ENCODE measurements at regions not wholly inside any gene's neighbourhood (a gene's known extent, or its start where the extent isn't known, plus 50 kb on each side); places are given as distances from the start of the nearest gene placed in this dataset.

GRCh38 chr21:16597753-16598152 is 868.0 kb downstream of the USP25 start:
- DNase-seq, result no peak

GRCh38 chr21:16605597-16605996 is 875.8 kb downstream of the USP25 start:
- DNase-seq, result no peak

- DNase-seq, result no peak
Observed at GRCh38 chr21:16606271-16606670, 876.5 kb downstream of the USP25 start.

GRCh38 chr21:16608209-16608830 is 878.5 kb downstream of the USP25 start:
- no peak for DNase-seq

- no peak for DNase-seq
Observed at GRCh38 chr21:16619281-16619680, 889.5 kb downstream of the USP25 start.

- peak; percentile 2 for DNase-seq
Observed at GRCh38 chr21:16620786-16621320, 891.1 kb downstream of the USP25 start.

GRCh38 chr21:16624479-16625118 is 888.2 kb upstream of the CXADR start:
- DNase-seq, result no peak

- no peak for DNase-seq
Observed at GRCh38 chr21:16625491-16625890, 887.4 kb upstream of the CXADR start.

- DNase-seq, result no peak
Observed at GRCh38 chr21:16633831-16634459, 878.9 kb upstream of the CXADR start.

- DNase-seq, result no peak
Observed at GRCh38 chr21:16634515-16634914, 878.3 kb upstream of the CXADR start.

GRCh38 chr21:16640297-16641027 is 872.4 kb upstream of the CXADR start:
- no peak for DNase-seq

- no peak for DNase-seq
Observed at GRCh38 chr21:16642353-16642752, 870.5 kb upstream of the CXADR start.

GRCh38 chr21:16644685-16645084 is 868.2 kb upstream of the CXADR start:
- DNase-seq, result no peak

GRCh38 chr21:16650714-16651366 is 862.0 kb upstream of the CXADR start:
- DNase-seq, result no peak

- DNase-seq, result no peak
Observed at GRCh38 chr21:16651956-16652355, 860.9 kb upstream of the CXADR start.

- DNase-seq, result no peak
Observed at GRCh38 chr21:16663436-16663835, 849.4 kb upstream of the CXADR start.

- DNase-seq, result no peak
Observed at GRCh38 chr21:16667395-16667794, 845.4 kb upstream of the CXADR start.

- no peak for DNase-seq
Observed at GRCh38 chr21:16674949-16675348, 837.9 kb upstream of the CXADR start.

- DNase-seq, result no peak
Observed at GRCh38 chr21:16676391-16676790, 836.5 kb upstream of the CXADR start.

- no peak for DNase-seq
Observed at GRCh38 chr21:16678429-16679160, 834.2 kb upstream of the CXADR start.

GRCh38 chr21:16695074-16695473 is 817.8 kb upstream of the CXADR start:
- DNase-seq, result no peak

GRCh38 chr21:16707274-16707673 is 805.6 kb upstream of the CXADR start:
- DNase-seq, result no peak
